Fibroblast of lung (primary cell): ENCODE measurements at regions not wholly inside any gene's neighbourhood (a gene's known extent, or its start where the extent isn't known, plus 50 kb on each side); places are given as distances from the start of the nearest gene placed in this dataset.

ENCODE experiments used
- DNase-seq, 2 donors: peaks; one replicate each; pipeline versions ENCODE4 v3.0.0 to v3.0.0-alpha.2; 2010; ENCODE audit warnings: low read depth in 2 of 2
- H2AFZ ChIP-seq: 2 replicates; pipeline ENCODE4 v1.5.1; 2012; ENCODE audit warnings: low read length, control low read depth, inconsistent platforms
- H3K27ac ChIP-seq: 2 replicates; pipeline ENCODE4 v1.5.1; 2011; ENCODE audit warnings: low read length, control low read depth; ENCODE audit not compliant: insufficient read depth
- H3K27me3 ChIP-seq: 2 replicates; pipeline ENCODE4 v1.5.1; 2011; ENCODE audit warnings: mild to moderate bottlenecking, low read length; ENCODE audit not compliant: control insufficient read depth, insufficient read depth
- H3K36me3 ChIP-seq: 2 replicates; pipeline ENCODE4 v1.5.1; 2011; ENCODE audit warnings: low read length; ENCODE audit not compliant: control insufficient read depth, insufficient read depth
- H3K4me1 ChIP-seq: 2 replicates; pipeline ENCODE4 v1.5.1; 2011; ENCODE audit warnings: low read length; ENCODE audit not compliant: control insufficient read depth, insufficient read depth; ENCODE audit errors: extremely low read depth
- H3K4me2 ChIP-seq: 2 replicates; pipeline ENCODE4 v1.5.1; 2011; ENCODE audit warnings: low read length, control low read depth; ENCODE audit not compliant: insufficient read depth; ENCODE audit errors: extremely low read depth
- H3K4me3 ChIP-seq, 4 experiments: fragments of 200-600 bp in 1 of 4; sonication (generic) in 1 of 4; replicated peaks in 1 of 4; 2 replicates each; pipeline ENCODE4 v1.5.1; 2011 to 2016; ENCODE audit warnings: low read length in 4 of 4, low read depth in 3 of 4, mild to moderate bottlenecking in 3 of 4, control low read depth in 2 of 4, inconsistent platforms in 1 of 4, mixed read lengths in 1 of 4; ENCODE audit not compliant: insufficient read depth in 1 of 4; ENCODE audit errors: control extremely low read depth in 1 of 4
- H3K79me2 ChIP-seq: 2 replicates; pipeline ENCODE4 v1.5.1; 2012; ENCODE audit warnings: mild to moderate bottlenecking, low read length, inconsistent platforms; ENCODE audit not compliant: control insufficient read depth, insufficient read depth
- H3K9ac ChIP-seq: 2 replicates; pipeline ENCODE4 v1.5.1; 2011; ENCODE audit warnings: mild to moderate bottlenecking, low read length, control low read depth; ENCODE audit not compliant: insufficient read depth
- H3K9me3 ChIP-seq: 2 replicates; pipeline ENCODE4 v1.5.1; 2012; ENCODE audit warnings: low read depth, low read length; ENCODE audit not compliant: control insufficient read depth, insufficient read depth
- H4K20me1 ChIP-seq: 2 replicates; pipeline ENCODE4 v1.5.1; 2011; ENCODE audit warnings: low read length; ENCODE audit not compliant: control insufficient read depth, insufficient read depth; ENCODE audit errors: extremely low read depth
- EZH2 ChIP-seq: IDR thresholded peaks from 2 replicates; pipeline ENCODE4 v1.5.1; 2012; ENCODE audit warnings: low read length, control low read depth, mild to moderate bottlenecking; ENCODE audit errors: missing control alignments
- TF ChIP-seq, protein P1 (sequence below), 2 donors: IDR thresholded peaks in 1 of 2; conservative IDR thresholded peaks in 1 of 2; 1 replicate in 1 of 2; 2 replicates in 1 of 2; pipeline ENCODE4 v1.5.1; 2011 to 2012; ENCODE audit warnings: low read length in 2 of 2, control low read depth in 1 of 2, inconsistent platforms in 1 of 2, low read depth in 1 of 2, mild to moderate bottlenecking in 1 of 2

DNA sequence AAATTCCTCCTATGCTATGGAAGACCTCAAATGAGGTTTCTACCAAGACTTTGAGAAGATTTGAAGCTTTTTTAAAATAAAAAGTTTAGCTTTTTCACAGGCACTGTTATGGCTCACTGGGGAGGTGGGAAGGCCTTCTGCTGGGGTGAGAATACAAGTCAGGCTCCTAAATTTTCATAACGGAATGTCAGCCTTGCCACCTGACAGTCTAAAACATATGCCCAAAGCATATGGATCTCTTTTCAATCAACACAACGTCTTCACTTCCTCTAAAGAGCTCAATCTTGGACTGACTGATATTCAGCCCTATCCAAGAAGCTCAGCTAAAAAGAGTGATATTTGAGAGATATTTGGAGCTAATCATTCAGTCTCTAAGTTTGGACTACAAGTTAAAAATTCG lies 57.1 kb upstream of the LIN7C start:
- Histone ChIP-seq H3K27ac (no peak overlapping the region), H3K4me2 (no peak overlapping the region)

DNA sequence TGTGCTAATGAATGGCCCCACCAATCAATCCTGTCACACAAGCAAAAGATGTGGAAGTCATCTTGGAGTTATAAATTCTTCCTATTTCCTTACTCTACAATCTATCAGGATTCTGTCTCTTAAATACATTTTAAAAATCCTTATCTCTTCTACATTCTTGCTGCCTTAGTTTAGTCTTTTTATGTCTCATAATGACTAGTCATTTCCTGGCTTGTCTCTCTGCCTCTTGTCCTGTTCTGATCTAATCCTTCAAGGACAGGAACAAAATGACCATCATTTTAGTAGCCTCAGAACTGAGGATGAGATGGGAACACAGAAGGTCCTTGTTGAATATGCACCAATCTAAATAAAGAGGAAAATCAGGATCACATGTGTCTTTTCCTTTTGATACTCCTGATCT lies 56.6 kb upstream of the LIN7C start:
- Histone ChIP-seq H2AFZ (no peak overlapping the region), H3K4me1 (no peaks in the 10 kb centered on the region), H3K4me3 (no peak overlapping the region), H4K20me1 (no peaks in the 10 kb centered on the region), H3K9me3 (no peaks in the 10 kb centered on the region), H3K4me2 (no peak overlapping the region), H3K27ac (no peak overlapping the region), H3K9ac (no peak overlapping the region), H3K79me2 (no peaks in the 10 kb centered on the region), H3K27me3 (no peaks in the 10 kb centered on the region), H3K36me3 (no peaks in the 10 kb centered on the region)
- TF ChIP-seq, protein P1, sequence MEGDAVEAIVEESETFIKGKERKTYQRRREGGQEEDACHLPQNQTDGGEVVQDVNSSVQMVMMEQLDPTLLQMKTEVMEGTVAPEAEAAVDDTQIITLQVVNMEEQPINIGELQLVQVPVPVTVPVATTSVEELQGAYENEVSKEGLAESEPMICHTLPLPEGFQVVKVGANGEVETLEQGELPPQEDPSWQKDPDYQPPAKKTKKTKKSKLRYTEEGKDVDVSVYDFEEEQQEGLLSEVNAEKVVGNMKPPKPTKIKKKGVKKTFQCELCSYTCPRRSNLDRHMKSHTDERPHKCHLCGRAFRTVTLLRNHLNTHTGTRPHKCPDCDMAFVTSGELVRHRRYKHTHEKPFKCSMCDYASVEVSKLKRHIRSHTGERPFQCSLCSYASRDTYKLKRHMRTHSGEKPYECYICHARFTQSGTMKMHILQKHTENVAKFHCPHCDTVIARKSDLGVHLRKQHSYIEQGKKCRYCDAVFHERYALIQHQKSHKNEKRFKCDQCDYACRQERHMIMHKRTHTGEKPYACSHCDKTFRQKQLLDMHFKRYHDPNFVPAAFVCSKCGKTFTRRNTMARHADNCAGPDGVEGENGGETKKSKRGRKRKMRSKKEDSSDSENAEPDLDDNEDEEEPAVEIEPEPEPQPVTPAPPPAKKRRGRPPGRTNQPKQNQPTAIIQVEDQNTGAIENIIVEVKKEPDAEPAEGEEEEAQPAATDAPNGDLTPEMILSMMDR (conservative IDR thresholded peaks at IDR 0.05 in 1 of 2, IDR thresholded peaks at IDR 0.05 in 1 of 2; ENCODE audit: low read depth in 1 of 2, low read length in 2 of 2), result no peak
- TF ChIP-seq EZH2, result no peak
- DNase-seq, result peak; percentile 1 to 82

More for the DNA sequence above, 57.1 kb upstream of the LIN7C start:
- DNase-seq, result no peak
- Histone ChIP-seq H3K9ac (no peak overlapping the region), H2AFZ (no peak overlapping the region), H3K79me2 (no peaks in the 10 kb centered on the region), H3K4me1 (no peaks in the 10 kb centered on the region), H4K20me1 (no peaks in the 10 kb centered on the region), H3K36me3 (no peaks in the 10 kb centered on the region), H3K4me3 (no peak overlapping the region), H3K27me3 (no peaks in the 10 kb centered on the region), H3K9me3 (no peaks in the 10 kb centered on the region)
- TF ChIP-seq EZH2, result no peak

DNA sequence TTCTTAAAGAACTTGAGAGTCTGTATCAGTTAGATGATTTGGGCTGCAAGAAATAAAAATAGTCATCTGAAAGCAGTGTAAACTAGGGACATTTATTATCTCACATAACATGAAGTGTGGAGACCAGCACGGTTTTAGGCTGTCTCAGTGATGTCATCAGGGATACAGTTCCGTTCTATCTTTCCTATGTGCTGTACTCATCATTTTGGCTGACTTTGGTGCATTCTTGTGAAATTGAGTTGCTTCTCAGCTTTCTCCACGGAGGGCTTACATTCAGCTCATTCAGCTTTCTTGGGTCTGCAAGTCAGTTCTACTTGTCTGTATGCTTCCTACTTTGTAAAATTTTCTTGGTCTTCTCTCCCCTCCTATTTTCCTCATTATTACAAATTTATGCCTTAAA lies 51.8 kb upstream of the LIN7C start:
- no peak for DNase-seq
- Histone ChIP-seq H3K27me3 (no peaks in the 10 kb centered on the region), H3K9ac (no peak overlapping the region), H3K4me2 (no peak overlapping the region), H3K36me3 (no peaks in the 10 kb centered on the region), H2AFZ (no peak overlapping the region), H3K4me1 (no peaks in the 10 kb centered on the region), H3K79me2 (no peaks in the 10 kb centered on the region), H3K27ac (no peak overlapping the region), H3K4me3 (no peak overlapping the region), H4K20me1 (no peaks in the 10 kb centered on the region), H3K9me3 (no peaks in the 10 kb centered on the region)
- TF ChIP-seq EZH2, result no peak
- TF ChIP-seq, protein P1 (conservative IDR thresholded peaks at IDR 0.05 in 1 of 2, IDR thresholded peaks at IDR 0.05 in 1 of 2; ENCODE audit: low read depth in 1 of 2, low read length in 2 of 2), result no peak

DNA sequence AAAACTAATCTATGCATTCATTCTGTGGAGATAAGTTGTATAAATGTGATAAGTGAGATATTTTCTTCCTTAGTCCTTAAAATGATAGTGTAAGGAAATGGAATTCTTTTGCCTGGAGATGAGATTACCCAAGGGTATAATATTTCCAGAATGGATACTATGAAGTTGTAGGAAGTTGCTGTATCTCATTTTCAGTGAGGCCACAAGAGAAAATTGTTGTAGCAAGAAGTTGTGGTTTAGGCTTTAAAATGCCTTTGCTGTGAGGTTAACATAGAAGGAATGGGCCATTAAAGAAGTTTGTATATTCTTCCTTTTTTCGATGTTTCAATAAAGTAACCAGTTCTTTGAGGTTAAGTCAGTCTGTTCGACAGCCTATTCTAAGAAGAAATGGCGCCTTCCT lies 50.7 kb upstream of the LIN7C start:
- H2AFZ ChIP-seq, result no peak overlapping the region
- H3K27me3 ChIP-seq, result no peaks in the 10 kb centered on the region

More for the DNA sequence above, 50.7 kb upstream of the LIN7C start:
- Histone ChIP-seq H3K9ac (no peak overlapping the region), H3K79me2 (no peaks in the 10 kb centered on the region), H3K27ac (no peak overlapping the region), H3K4me2 (no peak overlapping the region), H3K36me3 (no peaks in the 10 kb centered on the region), H3K9me3 (no peaks in the 10 kb centered on the region), H3K4me1 (no peaks in the 10 kb centered on the region), H4K20me1 (no peaks in the 10 kb centered on the region), H3K4me3 (no peak overlapping the region)
- TF ChIP-seq EZH2, result no peak
- TF ChIP-seq, protein P1 (conservative IDR thresholded peaks at IDR 0.05 in 1 of 2, IDR thresholded peaks at IDR 0.05 in 1 of 2; ENCODE audit: low read depth in 1 of 2, low read length in 2 of 2), result no peak
- DNase-seq, result peak in 1 of 2 donors; percentile 77
